ENCODE measurements at regions not wholly inside any gene's neighbourhood (a gene's known extent, or its start where the extent isn't known, plus 50 kb on each side); places are given as distances from the start of the nearest gene placed in this dataset.
"Not testable (repeated sequence)": the region's sequence is repeated elsewhere in the genome, so short reads cannot be mapped to it uniquely, and the experiment has no call there.

DNA sequence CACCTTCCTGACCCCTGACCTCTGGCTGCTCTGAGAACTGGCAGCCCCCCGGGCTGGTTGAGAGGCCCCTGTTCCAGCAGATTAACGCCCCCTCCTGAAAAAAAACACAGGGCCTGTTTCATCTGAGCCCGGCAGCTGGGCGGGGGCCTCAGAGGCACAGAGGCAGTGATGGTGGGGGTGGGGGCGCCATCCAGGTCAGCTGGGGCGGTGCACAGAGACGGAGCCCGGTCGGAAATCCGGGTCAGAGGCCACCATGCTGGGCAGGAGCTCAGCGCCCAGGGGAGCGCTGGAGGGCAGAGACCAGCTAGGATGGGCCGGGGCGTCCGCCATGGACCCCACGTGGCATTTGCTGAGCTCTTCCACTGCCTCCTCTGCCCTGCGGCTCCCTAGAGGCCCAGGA lies 68.0 kb downstream of the UNCX start:
- no peak for FAIRE-seq

DNA sequence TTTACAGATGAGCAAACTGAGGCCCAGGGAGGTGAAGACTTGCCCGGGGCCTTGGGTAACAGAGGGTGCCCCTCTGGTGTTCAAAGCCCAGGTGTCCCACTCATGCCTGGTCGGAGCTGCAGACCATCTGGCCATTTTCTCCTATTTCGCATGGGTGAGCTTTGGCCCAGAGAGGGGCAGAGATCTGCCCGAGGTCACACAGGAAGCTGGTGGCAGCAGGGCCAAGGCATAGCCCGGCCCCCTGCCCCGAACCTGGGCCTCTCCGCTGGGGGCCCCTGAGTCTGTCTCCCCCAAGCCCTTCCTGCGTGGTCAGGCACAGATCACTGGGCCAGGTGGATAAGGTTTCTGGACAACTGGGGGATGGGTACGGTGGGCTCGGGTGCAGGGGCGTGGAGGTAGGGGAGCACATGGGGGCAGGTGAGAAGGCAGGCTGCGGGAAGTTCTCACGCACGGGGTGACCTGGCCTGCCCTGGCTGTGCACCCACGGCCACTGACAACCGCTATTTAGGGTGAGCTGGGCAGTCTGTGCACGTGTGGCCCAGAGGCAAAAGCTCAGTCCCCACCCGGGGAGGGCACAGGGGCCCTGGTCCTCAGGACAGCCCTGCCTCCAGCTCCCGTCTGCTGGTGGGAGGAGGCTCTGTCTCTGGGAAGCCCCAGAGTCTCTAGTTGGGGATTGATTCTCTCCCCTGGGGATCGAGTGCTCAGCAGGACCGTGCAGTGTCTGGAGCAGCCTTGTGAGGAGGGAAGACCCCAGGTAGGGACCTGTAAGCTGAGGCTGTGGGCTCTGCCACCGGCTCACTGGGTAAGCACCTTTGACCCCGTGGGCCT lies 68.6 kb downstream of the UNCX start:
- FAIRE-seq: no peak

- no peak for FAIRE-seq
Observed at GRCh38 chr7:1301882-1302251, 69.2 kb downstream of the UNCX start.

DNA sequence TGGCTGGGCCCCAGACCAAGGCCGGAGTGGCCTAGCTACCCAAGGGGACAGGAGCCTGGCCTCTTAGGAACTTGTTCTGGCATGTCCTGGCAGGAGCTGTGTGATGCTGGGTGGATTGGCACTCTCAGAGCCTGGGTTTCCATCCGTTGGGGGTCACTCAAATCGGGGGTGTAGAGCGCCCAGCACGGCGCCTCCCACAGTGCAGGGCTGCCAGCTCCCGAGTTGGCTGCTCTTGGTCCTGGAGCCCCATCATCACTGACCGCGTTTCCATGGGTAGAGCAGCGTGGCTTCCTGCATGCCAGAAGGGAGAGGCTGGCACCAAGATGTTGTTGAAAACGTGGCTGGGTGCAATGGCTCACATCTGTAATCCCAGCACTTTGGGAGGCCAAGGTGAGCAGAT lies 70.3 kb downstream of the UNCX start:
- FAIRE-seq: no peak

GRCh38 chr7:1304011-1304410 lies 71.3 kb downstream of the UNCX start:
- not testable (repeated sequence) for FAIRE-seq

GRCh38 chr7:1305873-1306272 lies 73.2 kb downstream of the UNCX start:
- no peak for FAIRE-seq

GRCh38 chr7:1307828-1308227 lies 75.2 kb downstream of the UNCX start:
- FAIRE-seq: no peak

GRCh38 chr7:1309290-1309689 lies 76.6 kb downstream of the UNCX start:
- no peak for FAIRE-seq

DNA sequence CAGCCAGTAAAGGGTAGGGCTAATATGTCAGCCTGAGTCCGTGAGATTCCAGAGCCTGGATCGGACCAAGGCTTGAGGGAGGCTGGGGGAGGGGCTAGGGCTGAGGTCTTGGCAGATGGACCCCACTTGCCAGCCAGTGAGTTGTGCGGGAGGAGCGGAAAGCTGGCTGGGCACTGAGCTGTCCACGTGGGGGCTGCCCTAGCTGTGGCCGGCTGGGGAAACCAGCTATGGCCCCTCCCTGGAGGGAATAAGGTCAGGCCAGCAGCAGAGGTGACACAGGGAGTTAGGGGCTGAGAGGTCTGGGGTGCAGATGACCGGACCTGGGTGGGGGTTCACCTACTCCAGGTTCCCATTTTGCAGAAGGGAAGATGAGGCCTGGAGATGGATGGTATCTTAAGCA lies 77.3 kb downstream of the UNCX start:
- FAIRE-seq: no peak

GRCh38 chr7:1310936-1311335 lies 78.3 kb downstream of the UNCX start:
- no peak for FAIRE-seq

DNA sequence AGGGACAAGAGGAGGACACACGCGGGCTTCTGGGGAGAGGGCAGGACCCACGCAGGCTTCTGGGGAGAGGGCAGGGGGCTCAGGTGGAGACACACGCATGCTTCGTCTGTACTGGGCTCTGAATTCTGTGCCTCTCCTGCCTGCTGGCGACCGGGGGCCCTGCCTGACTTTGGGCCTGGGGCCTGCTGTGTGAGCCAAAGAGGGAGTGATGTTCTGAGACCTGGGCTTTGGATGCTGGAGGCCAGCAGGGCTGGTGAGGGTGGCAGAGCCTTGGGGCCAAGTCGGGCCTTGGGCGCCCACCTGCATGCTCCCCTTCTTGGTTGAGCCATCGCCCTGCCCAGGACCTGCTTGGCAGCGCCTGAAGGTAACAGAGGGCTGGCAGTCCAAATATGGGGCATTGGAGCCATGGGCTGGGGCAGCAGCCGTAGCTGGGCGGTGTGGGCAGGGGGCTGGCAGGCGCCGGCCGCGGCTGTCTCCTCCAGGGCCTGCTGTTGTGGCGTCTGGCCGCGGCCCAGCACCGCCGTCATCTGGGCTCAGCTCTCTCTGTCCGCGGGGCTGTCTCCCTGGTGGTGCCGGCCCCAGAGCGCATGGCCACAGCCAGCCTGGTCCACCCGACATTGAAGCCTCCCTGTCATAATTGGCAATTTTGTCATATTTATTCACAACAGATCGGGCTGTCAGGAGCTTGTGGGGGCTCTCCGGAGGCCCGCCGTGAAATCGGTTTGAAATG lies 78.9 kb downstream of the UNCX start:
- no peak for FAIRE-seq

- FAIRE-seq: no peak
Observed at GRCh38 chr7:1312136-1313070, 79.7 kb downstream of the UNCX start.

- FAIRE-seq: no peak
Observed at GRCh38 chr7:1313613-1314012, 80.9 kb downstream of the UNCX start.

GRCh38 chr7:1314021-1314907 lies 81.6 kb downstream of the UNCX start:
- FAIRE-seq: no peak

DNA sequence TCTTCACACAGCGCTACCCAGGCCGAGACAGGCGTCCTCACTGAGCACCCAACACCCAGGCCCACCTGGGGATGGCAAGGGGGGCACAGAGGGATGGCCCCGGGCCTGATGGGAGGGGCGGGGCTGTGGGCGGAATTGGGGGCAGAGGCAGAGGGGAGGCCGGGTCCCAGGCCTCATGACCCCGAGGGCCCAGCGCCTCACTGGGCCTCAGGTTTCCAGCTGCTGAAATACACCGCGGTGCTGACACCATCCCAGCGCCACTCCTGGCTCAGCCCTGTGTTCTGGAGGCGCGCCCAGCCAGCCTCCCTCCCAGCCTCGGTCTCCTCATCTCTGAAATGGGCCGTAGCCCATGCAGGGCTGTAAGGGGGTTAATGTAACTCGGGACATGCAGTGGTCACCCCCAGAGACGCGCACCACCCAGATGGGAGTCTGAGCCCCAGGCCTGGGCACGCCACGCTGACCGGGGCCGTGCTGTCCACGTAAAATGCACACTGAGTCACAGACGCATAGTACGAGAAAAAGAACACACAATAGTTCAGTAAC lies 82.3 kb downstream of the UNCX start:
- no peak for FAIRE-seq

DNA sequence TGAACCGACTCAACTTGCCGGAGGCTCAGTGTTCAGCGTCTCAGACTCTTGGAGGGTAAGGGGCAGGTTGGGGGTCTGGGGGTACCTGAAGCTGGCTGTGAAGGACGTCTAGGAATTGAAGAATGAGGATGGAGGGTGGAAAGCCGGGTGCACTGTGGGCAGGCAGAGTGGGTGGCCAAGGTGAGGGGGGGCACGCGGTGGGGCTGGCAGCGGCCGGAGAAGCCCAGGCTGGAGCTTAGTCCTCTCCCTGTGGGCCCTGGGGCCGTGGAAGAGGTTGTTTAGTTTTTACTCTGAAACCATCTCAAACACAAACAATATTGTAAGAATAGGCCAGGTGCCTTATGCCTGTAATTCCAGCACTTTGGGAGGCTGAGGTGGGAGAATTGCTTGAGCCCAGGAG lies 83.4 kb downstream of the UNCX start:
- no peak for FAIRE-seq

- no peak for FAIRE-seq
Observed at GRCh38 chr7:1317646-1318045, 85.0 kb downstream of the UNCX start.

DNA sequence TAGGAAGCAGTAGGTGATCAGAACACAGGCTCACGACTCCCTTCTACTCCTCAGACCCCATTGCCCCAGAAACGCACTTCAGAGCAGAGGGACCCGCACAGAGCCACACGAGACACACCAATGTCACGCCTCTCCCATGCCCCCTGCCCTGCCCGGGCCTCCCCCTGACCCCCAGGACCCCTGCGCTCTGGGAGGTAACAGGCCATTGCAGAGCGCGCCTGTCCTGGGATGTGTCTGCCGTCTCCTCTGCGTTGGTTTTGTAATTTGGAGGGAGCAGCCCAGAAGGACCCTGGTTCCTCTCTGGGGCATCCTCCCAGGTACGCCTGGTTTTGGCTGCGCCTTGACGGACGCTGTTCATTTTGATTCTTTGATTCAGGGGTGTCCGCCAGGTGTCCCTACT lies 85.4 kb downstream of the UNCX start:
- FAIRE-seq: no peak

DNA sequence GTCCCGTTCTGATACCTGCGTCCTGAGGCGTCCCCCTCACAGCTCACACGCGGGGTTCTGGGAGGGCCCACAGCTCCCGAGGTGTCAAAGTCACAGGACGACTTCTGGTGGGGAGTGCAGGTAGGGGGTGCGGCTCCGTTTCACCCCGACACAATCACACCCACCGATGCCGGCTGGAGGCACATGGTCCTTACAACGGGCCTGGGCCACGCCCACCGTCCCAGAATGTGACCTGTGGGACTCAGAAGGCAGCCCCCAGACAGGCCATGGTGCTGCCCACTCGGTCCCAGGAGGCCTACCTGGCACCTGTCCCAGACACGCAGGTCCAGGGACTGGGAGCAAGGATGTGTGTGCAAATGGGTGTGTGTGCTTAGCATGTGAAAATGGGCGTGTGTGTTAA lies 86.0 kb downstream of the UNCX start:
- FAIRE-seq: no peak

GRCh38 chr7:1320616-1321240 lies 88.1 kb downstream of the UNCX start:
- no peak for FAIRE-seq

DNA sequence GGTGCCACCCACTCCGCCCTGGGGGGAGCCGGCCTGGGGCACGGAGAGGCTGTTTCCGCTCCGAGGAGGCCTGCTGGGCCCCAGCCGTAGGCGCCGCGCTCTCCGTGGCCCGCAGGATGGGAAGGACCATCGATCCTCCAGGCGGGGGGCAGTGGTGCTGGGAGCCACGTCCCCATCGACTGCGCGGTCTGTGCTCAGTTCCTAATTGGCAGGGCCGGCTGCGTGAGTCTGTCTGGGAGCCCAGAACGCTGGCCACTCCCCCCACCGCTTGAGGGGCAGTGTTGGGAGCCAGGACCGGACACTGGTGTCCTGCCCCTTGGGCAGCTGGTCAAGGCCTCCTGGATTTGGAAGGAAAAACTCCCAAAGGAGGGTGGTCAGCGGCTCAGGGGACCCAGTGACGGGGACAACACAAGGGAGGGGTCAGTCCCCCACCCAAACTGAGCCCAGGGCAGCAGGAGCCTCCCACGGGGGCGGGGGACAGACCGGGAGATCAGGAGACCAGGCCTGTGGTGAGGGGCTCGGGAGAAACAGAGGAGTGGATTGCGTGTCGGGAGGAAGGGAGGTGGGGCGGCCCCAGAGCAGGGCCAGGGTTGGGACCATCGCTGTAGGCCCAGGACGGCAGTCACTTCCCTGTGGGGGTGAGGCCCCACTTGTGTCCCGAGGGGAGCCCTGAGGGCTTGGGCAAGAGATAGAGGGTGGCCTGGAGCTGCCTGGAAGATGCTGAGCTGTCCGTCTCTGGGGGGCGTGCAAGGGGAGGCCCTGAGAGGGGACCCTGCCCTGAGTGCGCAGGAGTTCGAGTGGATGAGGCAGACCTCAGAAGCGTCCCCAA lies 89.0 kb downstream of the UNCX start:
- no peak for FAIRE-seq
